ENCODE measurements at regions not wholly inside any gene's neighbourhood (a gene's known extent, or its start where the extent isn't known, plus 50 kb on each side); places are given as distances from the start of the nearest gene placed in this dataset.

- peaks cover 12% of the 10 kb centered on the region; the same call in 1 of the 2 replicates for H3F3A ChIP-seq (ENCODE audit: insufficient read depth)
- no peaks in the 10 kb centered on the region for H3K79me2 ChIP-seq (ENCODE audit: insufficient read depth)
- H3K9ac ChIP-seq, result no peak overlapping the region
- DNase-seq, result no peak
- H3K9me2 ChIP-seq (ENCODE audit: insufficient read depth), result no peaks in the 10 kb centered on the region
- no peak overlapping the region for H2AFZ ChIP-seq
- in situ Hi-C loops (cut with MboI), result no loop called here
- H3K27me3 ChIP-seq (replicated peaks; ENCODE audit: insufficient read depth), result peaks cover 59% of the 10 kb centered on the region
- no peaks in the 10 kb centered on the region for H4K20me1 ChIP-seq (ENCODE audit: insufficient read depth)
- no peak overlapping the region for H3K4me3 ChIP-seq
- WGBS, 2 experiments (ENCODE audit: low coverage in 1 of 2, low lambda C conversion rate in 2 of 2, missing lambda C conversion rate in 2 of 2), result 71 to 74% methylated on average over 6 of the region's 6 CpGs
- H3K4me1 ChIP-seq (ENCODE audit: insufficient read depth), result peaks cover 13% of the 10 kb centered on the region
- H3K9me3 ChIP-seq (ENCODE audit: low read depth), result no peaks in the 10 kb centered on the region
- TF ChIP-seq EZH2phosphoT487 (IDR thresholded peaks at IDR 0.05; ENCODE audit: insufficient read depth, low read depth) (no peak), EZH2 (IDR thresholded peaks at IDR 0.05; ENCODE audit: insufficient read depth, poor library complexity, severe bottlenecking) (no peak)
- H3K4me2 ChIP-seq (ENCODE audit: unreplicated experiment), result no peak overlapping the region
- H3K27ac ChIP-seq, result no peak overlapping the region
- H3K36me3 ChIP-seq (ENCODE audit: low read depth), result no peaks in the 10 kb centered on the region
These were observed 90.8 kb downstream of the IRS2 start for GRCh38 chr13:109695402-109696190.

DNA sequence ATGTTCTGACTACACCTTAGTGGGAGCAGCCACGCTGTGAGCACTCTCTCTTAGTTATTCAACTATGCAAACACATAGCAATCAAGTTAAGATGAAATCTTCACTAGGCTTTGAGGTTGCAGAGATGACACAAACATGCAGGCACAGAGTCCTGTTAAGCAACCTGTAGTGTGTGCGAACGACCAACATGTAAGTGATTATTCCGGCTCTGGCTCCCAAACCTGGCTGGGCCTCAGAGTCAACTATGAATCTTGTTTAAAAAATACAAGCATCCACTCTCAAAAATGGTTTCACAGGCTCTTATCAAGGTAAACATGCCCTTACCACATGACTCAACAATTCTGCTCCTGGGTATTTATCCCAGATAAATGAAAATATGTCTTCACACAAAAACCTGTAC is 91.4 kb downstream of the IRS2 start:
- Histone ChIP-seq H2AFZ (no peak overlapping the region), H3F3A (ENCODE audit: insufficient read depth) (peaks cover 12% of the 10 kb centered on the region; the same call in 1 of the 2 replicates), H3K27me3 (replicated peaks; ENCODE audit: insufficient read depth) (peaks cover 64% of the 10 kb centered on the region), H3K9me2 (ENCODE audit: insufficient read depth) (no peaks in the 10 kb centered on the region), H3K9ac (no peak overlapping the region), H3K4me1 (ENCODE audit: insufficient read depth) (peaks cover 13% of the 10 kb centered on the region), H3K4me2 (ENCODE audit: unreplicated experiment) (no peak overlapping the region), H3K27ac (no peak overlapping the region), H3K36me3 (ENCODE audit: low read depth) (no peaks in the 10 kb centered on the region), H3K79me2 (ENCODE audit: insufficient read depth) (no peaks in the 10 kb centered on the region), H4K20me1 (ENCODE audit: insufficient read depth) (no peaks in the 10 kb centered on the region), H3K9me3 (ENCODE audit: low read depth) (no peaks in the 10 kb centered on the region), H3K4me3 (no peak overlapping the region)
- no peak for DNase-seq
- 63 to 76% methylated on average over 4 of the region's 4 CpGs for WGBS, 2 experiments (ENCODE audit: low coverage in 1 of 2, low lambda C conversion rate in 2 of 2, missing lambda C conversion rate in 2 of 2)
- TF ChIP-seq EZH2phosphoT487 (IDR thresholded peaks at IDR 0.05; ENCODE audit: insufficient read depth, low read depth) (no peak), EZH2 (IDR thresholded peaks at IDR 0.05; ENCODE audit: insufficient read depth, poor library complexity, severe bottlenecking) (no peak)
- in situ Hi-C loops (cut with MboI), result no loop called here

DNA sequence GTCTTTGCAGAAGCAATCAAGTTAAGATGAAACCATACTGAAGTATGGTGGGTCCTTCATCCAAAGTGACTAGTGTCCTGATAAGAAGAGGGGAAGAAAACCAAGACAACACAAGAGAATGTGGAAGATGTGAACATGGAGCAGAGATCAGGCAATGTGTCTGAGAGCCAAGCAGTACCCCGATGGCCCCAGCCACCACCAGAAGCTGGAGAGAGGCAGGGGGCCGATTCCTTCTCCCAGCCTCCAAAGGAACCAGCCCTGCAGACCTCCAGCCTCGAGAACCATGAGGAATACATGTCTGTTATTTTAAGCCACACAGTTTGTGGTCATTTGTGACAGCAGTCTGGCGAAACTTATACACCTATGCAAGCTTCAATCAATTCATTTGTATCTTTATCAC is 93.2 kb downstream of the IRS2 start:
- Histone ChIP-seq H3K4me2 (ENCODE audit: unreplicated experiment) (no peak overlapping the region), H2AFZ (no peak overlapping the region), H3K27me3 (replicated peaks; ENCODE audit: insufficient read depth) (peaks cover 78% of the 10 kb centered on the region), H3F3A (ENCODE audit: insufficient read depth) (no peaks in the 10 kb centered on the region), H3K27ac (no peak overlapping the region), H3K4me1 (ENCODE audit: insufficient read depth) (0 out of 2 replicates have a peak, but pooled peaks cover under 1% of the 10 kb centered on the region), H3K36me3 (ENCODE audit: low read depth) (no peaks in the 10 kb centered on the region), H3K9ac (no peak overlapping the region), H3K9me3 (ENCODE audit: low read depth) (no peaks in the 10 kb centered on the region), H3K9me2 (ENCODE audit: insufficient read depth) (no peaks in the 10 kb centered on the region), H4K20me1 (ENCODE audit: insufficient read depth) (no peaks in the 10 kb centered on the region), H3K79me2 (ENCODE audit: insufficient read depth) (no peaks in the 10 kb centered on the region), H3K4me3 (no peak overlapping the region)
- in situ Hi-C loops (cut with MboI), result no loop called here
- TF ChIP-seq EZH2 (IDR thresholded peaks at IDR 0.05; ENCODE audit: insufficient read depth, poor library complexity, severe bottlenecking) (no peak), EZH2phosphoT487 (IDR thresholded peaks at IDR 0.05; ENCODE audit: insufficient read depth, low read depth) (no peak)
- DNase-seq, result no peak
- WGBS, 2 experiments (ENCODE audit: low coverage in 1 of 2, low lambda C conversion rate in 2 of 2, missing lambda C conversion rate in 2 of 2), result 26 to 31% methylated on average over 4 of the region's 4 CpGs

GRCh38 chr13:109691689-109692088 is 94.7 kb downstream of the IRS2 start:
- Histone ChIP-seq H3K9me3 (ENCODE audit: low read depth) (no peaks in the 10 kb centered on the region), H4K20me1 (ENCODE audit: insufficient read depth) (no peaks in the 10 kb centered on the region), H3K79me2 (ENCODE audit: insufficient read depth) (no peaks in the 10 kb centered on the region), H3K9me2 (ENCODE audit: insufficient read depth) (no peaks in the 10 kb centered on the region), H3K27me3 (replicated peaks; ENCODE audit: insufficient read depth) (peaks cover 79% of the 10 kb centered on the region), H3K36me3 (ENCODE audit: low read depth) (no peaks in the 10 kb centered on the region), H3F3A (ENCODE audit: insufficient read depth) (no peaks in the 10 kb centered on the region), H3K9ac (no peak overlapping the region), H3K4me2 (ENCODE audit: unreplicated experiment) (no peak overlapping the region), H2AFZ (no peak overlapping the region), H3K27ac (no peak overlapping the region), H3K4me1 (ENCODE audit: insufficient read depth) (no peaks in the 10 kb centered on the region), H3K4me3 (no peak overlapping the region)
- in situ Hi-C loops (cut with MboI), result no loop called here
- 0 to 4% methylated on average over 1 of the region's 1 CpG for WGBS, 2 experiments (ENCODE audit: low coverage in 1 of 2, low lambda C conversion rate in 2 of 2, missing lambda C conversion rate in 2 of 2)
- no peak for TF ChIP-seq EZH2 (IDR thresholded peaks at IDR 0.05; ENCODE audit: insufficient read depth, poor library complexity, severe bottlenecking)
- no peak for TF ChIP-seq EZH2phosphoT487 (IDR thresholded peaks at IDR 0.05; ENCODE audit: insufficient read depth, low read depth)
- no peak for DNase-seq
